Glutamatergic neuron (in vitro differentiated cells): ENCODE measurements at regions not wholly inside any gene's neighbourhood (a gene's known extent, or its start where the extent isn't known, plus 50 kb on each side); places are given as distances from the start of the nearest gene placed in this dataset.

Source experiments
- DNase-seq: peaks from one replicate; pipeline ENCODE4 v3.0.0; 2022
- H3K27ac Mint-ChIP-seq: one replicate; pipeline ENCODE4 v1.8.0; 2020; ENCODE audit warnings: mild to moderate bottlenecking, mixed read lengths, inconsistent platforms; ENCODE audit not compliant: unreplicated experiment
- H3K27me3 Mint-ChIP-seq: one replicate; pipeline ENCODE4 v1.8.0; 2020; ENCODE audit warnings: mild to moderate bottlenecking, moderate library complexity, mixed read lengths, inconsistent platforms; ENCODE audit not compliant: unreplicated experiment
- H3K36me3 Mint-ChIP-seq: one replicate; pipeline ENCODE4 v1.8.0; 2020; ENCODE audit warnings: mild to moderate bottlenecking, mixed read lengths, inconsistent platforms; ENCODE audit not compliant: unreplicated experiment
- H3K4me1 Mint-ChIP-seq: one replicate; pipeline ENCODE4 v1.8.0; 2020; ENCODE audit warnings: mild to moderate bottlenecking, low read depth, mixed read lengths, inconsistent platforms; ENCODE audit not compliant: unreplicated experiment
- H3K4me3 Mint-ChIP-seq: one replicate; pipeline ENCODE4 v1.8.0; 2020; ENCODE audit warnings: mild to moderate bottlenecking, mixed read lengths, inconsistent platforms; ENCODE audit not compliant: unreplicated experiment
- H3K9me3 Mint-ChIP-seq: one replicate; pipeline ENCODE4 v1.8.0; 2020; ENCODE audit warnings: mild to moderate bottlenecking, moderate library complexity, mixed read lengths, inconsistent platforms; ENCODE audit not compliant: unreplicated experiment
- CTCF ChIP-seq: fragments of 200-600 bp; sonication (generic); IDR thresholded peaks from one replicate; pipeline ENCODE4 v1.5.0; 2021; ENCODE audit not compliant: partially characterized antibody, unreplicated experiment

DNA sequence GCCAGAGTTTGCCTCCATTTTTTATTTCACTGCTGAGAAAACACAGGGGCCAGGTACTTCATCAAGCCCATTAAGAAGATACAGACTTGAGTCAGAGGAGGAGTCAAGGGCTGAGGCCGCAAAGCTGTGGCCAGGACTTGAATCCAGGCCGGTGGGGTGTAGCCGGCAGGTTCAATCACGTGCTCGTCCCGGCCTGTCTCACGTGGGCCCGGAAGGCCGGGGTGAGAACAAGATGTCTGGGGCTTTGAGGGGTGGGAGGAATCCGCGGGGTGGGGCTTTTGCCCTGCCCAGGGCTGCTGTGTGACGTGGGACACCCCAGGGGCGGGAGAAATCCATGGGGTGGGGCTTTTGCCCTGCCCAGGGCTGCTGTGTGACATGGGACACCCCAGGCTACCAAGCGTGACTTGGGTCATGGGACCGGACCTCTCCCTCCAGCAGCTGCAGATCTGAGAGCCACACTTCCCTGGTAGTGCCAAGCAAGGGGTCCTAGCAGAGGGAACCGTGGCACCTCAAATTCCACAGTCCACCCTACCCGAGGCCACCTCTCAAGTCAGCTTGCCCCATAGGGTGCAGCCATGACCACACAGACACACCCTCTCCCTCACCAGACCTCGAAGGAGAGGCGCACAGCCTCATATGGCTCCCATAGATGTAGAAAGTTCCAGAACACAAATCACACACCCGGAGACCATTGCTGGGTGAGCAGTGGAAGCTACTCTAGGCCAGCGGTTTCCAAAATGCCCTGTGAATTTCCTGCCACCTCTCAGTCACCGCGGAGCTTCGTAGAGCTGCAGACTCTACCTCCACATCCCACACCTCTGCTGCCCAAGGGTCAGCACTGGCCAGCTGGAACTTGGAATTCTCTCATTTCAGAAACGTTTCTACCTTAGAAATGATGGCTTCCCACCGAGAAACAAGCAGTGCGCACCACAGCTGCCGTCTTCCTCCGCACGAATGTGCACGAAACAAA is 156.1 kb downstream of the DLL1 start:
- peaks cover 11% of the 10 kb centered on the region for H3K36me3 Mint-ChIP-seq
- no peak overlapping the region for H3K27ac Mint-ChIP-seq
- H3K4me3 Mint-ChIP-seq = no peak overlapping the region
- peaks cover 6% of the 10 kb centered on the region for H3K27me3 Mint-ChIP-seq
- peaks cover 14% of the 10 kb centered on the region for H3K9me3 Mint-ChIP-seq
- no peak for DNase-seq
- no peak for TF ChIP-seq CTCF
- H3K4me1 Mint-ChIP-seq = no peaks in the 10 kb centered on the region

- Mint-ChIP-seq H3K36me3 (peaks cover 7% of the 10 kb centered on the region), H3K27ac (no peak overlapping the region), H3K4me1 (peaks cover 2% of the 10 kb centered on the region), H3K9me3 (peaks cover 13% of the 10 kb centered on the region), H3K4me3 (no peak overlapping the region), H3K27me3 (peaks cover 6% of the 10 kb centered on the region)
- TF ChIP-seq CTCF = no peak
- no peak for DNase-seq
These were observed 156.8 kb downstream of the DLL1 start for GRCh38 chr6:170134031-170134470.

- no peak overlapping the region for H3K27ac Mint-ChIP-seq
- peaks cover 2% of the 10 kb centered on the region for H3K4me1 Mint-ChIP-seq
- H3K36me3 Mint-ChIP-seq = no peaks in the 10 kb centered on the region
- TF ChIP-seq CTCF = no peak
- peaks cover 8% of the 10 kb centered on the region for H3K9me3 Mint-ChIP-seq
- H3K27me3 Mint-ChIP-seq = peaks cover 2% of the 10 kb centered on the region
- DNase-seq = no peak
- H3K4me3 Mint-ChIP-seq = no peak overlapping the region
These were observed 158.3 kb downstream of the DLL1 start for GRCh38 chr6:170132561-170132991.

- H3K36me3 Mint-ChIP-seq = no peaks in the 10 kb centered on the region
- H3K4me1 Mint-ChIP-seq = peaks cover 2% of the 10 kb centered on the region
- no peak overlapping the region for H3K4me3 Mint-ChIP-seq
- DNase-seq = no peak
- TF ChIP-seq CTCF = no peak
- peaks cover 8% of the 10 kb centered on the region for H3K9me3 Mint-ChIP-seq
- H3K27ac Mint-ChIP-seq = no peak overlapping the region
- peaks cover 2% of the 10 kb centered on the region for H3K27me3 Mint-ChIP-seq
These were observed 158.8 kb downstream of the DLL1 start for GRCh38 chr6:170132011-170132521.

DNA sequence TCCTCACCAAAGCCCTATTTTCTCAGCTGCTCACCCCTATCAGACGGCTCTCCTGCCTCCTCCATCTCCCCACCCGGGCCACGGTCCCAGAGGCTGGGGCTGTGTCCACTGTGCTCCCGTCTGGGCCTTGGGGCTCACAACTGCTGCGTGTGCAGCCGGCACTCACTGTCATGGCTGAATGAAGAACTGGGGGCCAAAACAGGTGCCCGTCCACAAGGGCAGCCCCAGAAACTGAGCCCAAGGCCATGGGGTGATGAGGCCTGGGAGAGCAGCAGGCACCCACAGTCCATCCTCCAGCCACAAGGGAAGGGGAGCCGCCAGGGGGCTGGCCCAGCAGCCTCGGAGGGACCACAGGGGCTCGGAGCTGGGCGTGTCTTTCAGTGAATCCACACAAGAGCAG is 159.5 kb downstream of the DLL1 start:
- TF ChIP-seq CTCF = no peak
- H3K4me1 Mint-ChIP-seq = peaks cover 2% of the 10 kb centered on the region
- H3K9me3 Mint-ChIP-seq = peaks cover 8% of the 10 kb centered on the region
- no peaks in the 10 kb centered on the region for H3K36me3 Mint-ChIP-seq
- no peak for DNase-seq
- no peak overlapping the region for H3K4me3 Mint-ChIP-seq
- H3K27ac Mint-ChIP-seq = no peak overlapping the region
- peaks cover 2% of the 10 kb centered on the region for H3K27me3 Mint-ChIP-seq
